H9 (cell line): ENCODE measurements at regions not wholly inside any gene's neighbourhood (a gene's known extent, or its start where the extent isn't known, plus 50 kb on each side); places are given as distances from the start of the nearest gene placed in this dataset.

Source experiments
- DNase-seq: peaks from one replicate; pipeline ENCODE4 v3.0.0-alpha.2; 2017
- H2AFZ ChIP-seq: one replicate; pipeline ENCODE4 v1.6.1; 2013; ENCODE audit warnings: mild to moderate bottlenecking, low read length, control low read depth, moderate library complexity
- H2AK5ac ChIP-seq: 2 replicates; pipeline ENCODE4 v1.6.1; 2013; ENCODE audit warnings: low read length, control low read depth, mixed read lengths; ENCODE audit not compliant: insufficient read length
- H2BK120ac ChIP-seq: one replicate; pipeline ENCODE4 v1.6.1; 2013; ENCODE audit warnings: low read depth, mild to moderate bottlenecking, low read length, control low read depth, inconsistent platforms; ENCODE audit not compliant: poor library complexity, severe bottlenecking
- H2BK12ac ChIP-seq: 2 replicates; pipeline ENCODE4 v1.6.1; 2013; ENCODE audit warnings: low read length, control low read depth, mixed read lengths, low read depth; ENCODE audit not compliant: insufficient read length
- H2BK15ac ChIP-seq: 2 replicates; pipeline ENCODE4 v1.6.1; 2013; ENCODE audit warnings: low read depth, low read length, control low read depth
- H2BK20ac ChIP-seq: one replicate; pipeline ENCODE4 v1.6.1; 2013; ENCODE audit warnings: low read depth, mild to moderate bottlenecking, low read length, control low read depth, inconsistent platforms; ENCODE audit not compliant: poor library complexity, severe bottlenecking
- H2BK5ac ChIP-seq: 2 replicates; pipeline ENCODE4 v1.6.1; 2013; ENCODE audit warnings: low read length, control low read depth, mixed read lengths; ENCODE audit not compliant: insufficient read length
- H3K14ac ChIP-seq: 2 replicates; pipeline ENCODE4 v1.6.1; 2013; ENCODE audit warnings: low read length, control low read depth; ENCODE audit not compliant: insufficient read depth
- H3K18ac ChIP-seq: 2 replicates; pipeline ENCODE4 v1.6.1; 2013; ENCODE audit warnings: low read depth, mild to moderate bottlenecking, mixed read lengths, low read length, control low read depth; ENCODE audit not compliant: insufficient read length
- H3K23ac ChIP-seq: 2 replicates; pipeline ENCODE4 v1.6.1; 2013; ENCODE audit warnings: low read length, control low read depth, mixed read lengths, low read depth; ENCODE audit not compliant: insufficient read length
- H3K23me2 ChIP-seq: 2 replicates; pipeline ENCODE4 v1.6.1; 2013; ENCODE audit warnings: low read depth, mild to moderate bottlenecking, mixed read lengths, low read length, control low read depth; ENCODE audit not compliant: insufficient read length, poor library complexity, severe bottlenecking
- H3K27ac ChIP-seq: 2 replicates; pipeline ENCODE4 v1.5.1; 2013; ENCODE audit warnings: low read length, control low read depth, mixed read lengths, low read depth; ENCODE audit not compliant: insufficient read length
- H3K27me3 ChIP-seq: 2 replicates; pipeline ENCODE4 v1.6.1; 2013; ENCODE audit warnings: low read length, control low read depth, inconsistent platforms; ENCODE audit not compliant: insufficient read depth
- H3K4ac ChIP-seq: 2 replicates; pipeline ENCODE4 v1.6.1; 2013; ENCODE audit warnings: low read depth, mild to moderate bottlenecking, control low read depth, inconsistent platforms, low read length, moderate library complexity
- H3K4me1 ChIP-seq: 2 replicates; pipeline ENCODE4 v1.6.1; 2013; ENCODE audit warnings: low read length, control low read depth, inconsistent platforms; ENCODE audit not compliant: insufficient read depth
- H3K4me2 ChIP-seq: 2 replicates; pipeline ENCODE4 v1.6.1; 2013; ENCODE audit warnings: low read length, control low read depth, mixed read lengths; ENCODE audit not compliant: insufficient read length, insufficient read depth
- H3K56ac ChIP-seq: 2 replicates; pipeline ENCODE4 v1.6.1; 2013; ENCODE audit warnings: low read depth, mild to moderate bottlenecking, mixed read lengths, low read length, control low read depth; ENCODE audit not compliant: insufficient read length
- H3K79me1 ChIP-seq: 2 replicates; pipeline ENCODE4 v1.6.1; 2013; ENCODE audit warnings: low read depth, mild to moderate bottlenecking, moderate library complexity, low read length, control low read depth, inconsistent platforms; ENCODE audit not compliant: insufficient read depth, poor library complexity, severe bottlenecking
- H3K79me2 ChIP-seq: 2 replicates; pipeline ENCODE4 v1.6.1; 2013; ENCODE audit warnings: low read length, control low read depth, inconsistent platforms; ENCODE audit not compliant: insufficient read depth
- H3K9ac ChIP-seq: 2 replicates; pipeline ENCODE4 v1.6.1; 2013; ENCODE audit warnings: low read length, control low read depth, mixed read lengths; ENCODE audit not compliant: insufficient read length; ENCODE audit errors: extremely low read depth
- H3K9me3 ChIP-seq: one replicate; pipeline ENCODE4 v1.6.1; 2013; ENCODE audit warnings: low read depth, low read length, inconsistent platforms; ENCODE audit not compliant: control insufficient read depth
- H3T11ph ChIP-seq: one replicate; pipeline ENCODE4 v1.6.1; 2013; ENCODE audit warnings: mild to moderate bottlenecking, low read length, control low read depth, inconsistent platforms
- H4K20me1 ChIP-seq: one replicate; pipeline ENCODE4 v1.6.1; 2013; ENCODE audit not compliant: control insufficient read depth, insufficient read length, insufficient read depth
- H4K5ac ChIP-seq: 2 replicates; pipeline ENCODE4 v1.6.1; 2013; ENCODE audit warnings: low read depth, mild to moderate bottlenecking, mixed read lengths, low read length, control low read depth; ENCODE audit not compliant: insufficient read length
- H4K8ac ChIP-seq: replicated peaks from 2 replicates; pipeline ENCODE4 v1.6.1; 2013; ENCODE audit warnings: low read length, control low read depth, mixed read lengths, low read depth; ENCODE audit not compliant: insufficient read length
- H4K91ac ChIP-seq: 2 replicates; pipeline ENCODE4 v1.6.1; 2013; ENCODE audit warnings: low read depth, mild to moderate bottlenecking, moderate library complexity, mixed read lengths, low read length, control low read depth; ENCODE audit not compliant: insufficient read length
- H3K27ac Mint-ChIP-seq, 3 experiments: 2 replicates in 2 of 3; 3 replicates in 1 of 3; pipeline ENCODE4 v1.8.0; 2020 to 2021; ENCODE audit warnings: mixed read lengths in 3 of 3, mild to moderate bottlenecking in 1 of 3, moderate library complexity in 1 of 3
- H3K27me3 Mint-ChIP-seq: 2 replicates; pipeline ENCODE4 v1.8.0; 2021; ENCODE audit warnings: low read depth, mild to moderate bottlenecking, moderate library complexity, mixed read lengths
- H3K36me3 Mint-ChIP-seq, 3 experiments: 2 replicates in 2 of 3; 3 replicates in 1 of 3; pipeline ENCODE4 v1.8.0; 2020 to 2021; ENCODE audit warnings: low read depth in 3 of 3, mixed read lengths in 3 of 3; ENCODE audit not compliant: insufficient read depth in 1 of 3
- H3K4me1 Mint-ChIP-seq, 2 experiments: 2 replicates each; pipeline ENCODE4 v1.8.0; 2020; ENCODE audit warnings: mixed read lengths in 2 of 2
- H3K4me3 Mint-ChIP-seq, 2 experiments: 2 replicates in 1 of 2; 3 replicates in 1 of 2; pipeline ENCODE4 v1.8.0; 2020 to 2021; ENCODE audit warnings: mild to moderate bottlenecking in 2 of 2, mixed read lengths in 2 of 2, moderate library complexity in 1 of 2
- H3K9me3 Mint-ChIP-seq, 2 experiments: 2 replicates in 1 of 2; 3 replicates in 1 of 2; pipeline ENCODE4 v1.8.0; 2020; ENCODE audit warnings: mild to moderate bottlenecking in 2 of 2, mixed read lengths in 2 of 2, moderate library complexity in 1 of 2
- WGBS: extraction: QIAGEN DNeasy Blood & Tissue Kit; methylation state at CpG from one replicate; pipeline ENCODE4 v1.1.7; 2013; ENCODE audit warnings: missing lambda C conversion rate, low lambda C conversion rate, mixed read lengths; ENCODE audit not compliant: insufficient read length; ENCODE audit errors: extremely low coverage; 5-methylcytosine and 5-hydroxymethylcytosine counted together
- TF ChIP-seq, protein P1 (sequence below): fragments of 200-600 bp; sonication (generic); conservative IDR thresholded peaks from 3 replicates; pipeline ENCODE4 v1.8.0; 2021; ENCODE audit warnings: antibody characterized with exemption, mild to moderate bottlenecking

- no peak overlapping the region for H3T11ph ChIP-seq
- H3K4me3 Mint-ChIP-seq = no peak overlapping the region
- no peak overlapping the region for H2BK20ac ChIP-seq
- no peak overlapping the region for H3K9ac ChIP-seq
- H3K36me3 Mint-ChIP-seq = no peaks in the 10 kb centered on the region
- H2BK5ac ChIP-seq = no peak overlapping the region
- H2BK12ac ChIP-seq = no peak overlapping the region
- no peaks in the 10 kb centered on the region for H3K27me3 ChIP-seq
- H4K20me1 ChIP-seq = no peaks in the 10 kb centered on the region
- WGBS = no CpG with 5 or more reads among the region's 3 CpGs
- no peak overlapping the region for H2BK15ac ChIP-seq
- TF ChIP-seq, protein P1, sequence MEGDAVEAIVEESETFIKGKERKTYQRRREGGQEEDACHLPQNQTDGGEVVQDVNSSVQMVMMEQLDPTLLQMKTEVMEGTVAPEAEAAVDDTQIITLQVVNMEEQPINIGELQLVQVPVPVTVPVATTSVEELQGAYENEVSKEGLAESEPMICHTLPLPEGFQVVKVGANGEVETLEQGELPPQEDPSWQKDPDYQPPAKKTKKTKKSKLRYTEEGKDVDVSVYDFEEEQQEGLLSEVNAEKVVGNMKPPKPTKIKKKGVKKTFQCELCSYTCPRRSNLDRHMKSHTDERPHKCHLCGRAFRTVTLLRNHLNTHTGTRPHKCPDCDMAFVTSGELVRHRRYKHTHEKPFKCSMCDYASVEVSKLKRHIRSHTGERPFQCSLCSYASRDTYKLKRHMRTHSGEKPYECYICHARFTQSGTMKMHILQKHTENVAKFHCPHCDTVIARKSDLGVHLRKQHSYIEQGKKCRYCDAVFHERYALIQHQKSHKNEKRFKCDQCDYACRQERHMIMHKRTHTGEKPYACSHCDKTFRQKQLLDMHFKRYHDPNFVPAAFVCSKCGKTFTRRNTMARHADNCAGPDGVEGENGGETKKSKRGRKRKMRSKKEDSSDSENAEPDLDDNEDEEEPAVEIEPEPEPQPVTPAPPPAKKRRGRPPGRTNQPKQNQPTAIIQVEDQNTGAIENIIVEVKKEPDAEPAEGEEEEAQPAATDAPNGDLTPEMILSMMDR = no peak
- DNase-seq = no peak
- H3K27ac ChIP-seq = no peak overlapping the region
- no peak overlapping the region for H2AFZ ChIP-seq
- peaks cover 0 to 6% of the 10 kb centered on the region in 2 experiments; a peak in 2 of 4 replicates for H3K4me1 Mint-ChIP-seq
- H3K56ac ChIP-seq = no peak overlapping the region
- no peak overlapping the region for H4K5ac ChIP-seq
- H3K23ac ChIP-seq = no peak overlapping the region
- no peaks in the 10 kb centered on the region for H3K9me3 Mint-ChIP-seq
- no peaks in the 10 kb centered on the region for H3K23me2 ChIP-seq
- H3K4ac ChIP-seq = no peak overlapping the region
- no peak overlapping the region for H2AK5ac ChIP-seq
- no peak overlapping the region for H3K27ac Mint-ChIP-seq
- H3K14ac ChIP-seq = no peak overlapping the region
- no peaks in the 10 kb centered on the region for H3K4me1 ChIP-seq
- no peak overlapping the region for H2BK120ac ChIP-seq
- H3K18ac ChIP-seq = no peak overlapping the region
- no peaks in the 10 kb centered on the region for H3K9me3 ChIP-seq
- H3K79me1 ChIP-seq = no peaks in the 10 kb centered on the region
- no peaks in the 10 kb centered on the region for H3K27me3 Mint-ChIP-seq
- no peak overlapping the region for H4K91ac ChIP-seq
- H4K8ac ChIP-seq = no peak overlapping the region
- no peak overlapping the region for H3K4me2 ChIP-seq
- H3K79me2 ChIP-seq = no peaks in the 10 kb centered on the region
These were observed 1221.1 kb upstream of the CELF2 start for GRCh38 chr10:9796564-9796963.
